ENCODE measurements at regions not wholly inside any gene's neighbourhood (a gene's known extent, or its start where the extent isn't known, plus 50 kb on each side); places are given as distances from the start of the nearest gene placed in this dataset.

DNA sequence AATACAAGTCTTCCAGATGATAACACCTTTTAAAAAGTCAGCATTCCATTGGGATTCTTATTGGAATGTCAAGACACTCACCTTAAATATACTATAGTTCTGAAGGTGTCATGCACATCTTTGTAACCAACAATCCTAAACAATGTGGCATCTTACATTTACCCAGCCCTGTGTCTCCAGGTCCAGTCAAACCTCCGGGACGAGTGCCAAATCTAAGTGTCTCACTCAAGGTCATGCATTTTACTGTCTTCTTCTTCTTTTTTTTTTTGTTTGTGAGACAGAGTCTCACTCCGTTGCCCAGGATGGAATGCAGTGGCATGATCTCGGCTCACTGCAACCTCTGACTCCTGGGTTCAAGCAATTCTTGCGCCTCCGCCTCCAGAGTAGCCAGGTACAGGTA is 206.9 kb upstream of the FAM98A start:
- no peak for DNase-seq (ENCODE audit: low read depth)
- Histone ChIP-seq H3K4me1 (ENCODE audit: control insufficient read depth, insufficient read depth, low read length) (peaks cover 28% of the 10 kb centered on the region), H3K27me3 (replicated peaks; ENCODE audit: control insufficient read depth, insufficient read depth, low read length) (no peaks in the 10 kb centered on the region), H3K4me3 (ENCODE audit: low read length) (no peak overlapping the region), H3K9me3 (ENCODE audit: control insufficient read depth, low read length) (no peaks in the 10 kb centered on the region), H3K9ac (ENCODE audit: low read length) (no peak overlapping the region), H3K36me3 (ENCODE audit: control insufficient read depth, insufficient read depth, low read length, severe bottlenecking) (no peaks in the 10 kb centered on the region)

DNA sequence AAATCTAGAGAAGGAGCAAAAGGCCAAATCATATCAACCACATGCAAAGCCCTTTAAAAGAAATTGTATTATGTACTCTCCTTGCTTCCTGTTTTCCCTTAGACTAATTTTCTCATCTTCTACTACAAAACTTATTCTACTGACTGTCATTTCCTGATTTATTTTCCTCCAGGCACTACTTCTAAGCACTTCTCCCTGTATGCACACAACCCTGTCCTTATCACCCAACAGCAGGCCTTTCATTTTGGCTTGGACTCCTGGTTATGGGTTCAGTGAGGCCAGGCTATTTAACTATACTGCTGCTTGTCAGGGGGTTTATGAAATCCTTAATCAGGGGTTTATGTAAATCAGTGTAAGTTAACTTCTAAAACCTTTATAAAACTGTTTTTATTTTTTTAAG is 205.1 kb upstream of the FAM98A start:
- H3K9me3 ChIP-seq (ENCODE audit: control insufficient read depth, low read length), result no peaks in the 10 kb centered on the region
- peaks cover 13% of the 10 kb centered on the region for H3K4me1 ChIP-seq (ENCODE audit: control insufficient read depth, insufficient read depth, low read length)
- no peak for DNase-seq (ENCODE audit: low read depth)
- no peak overlapping the region for H3K4me3 ChIP-seq (ENCODE audit: low read length)
- H3K36me3 ChIP-seq (ENCODE audit: control insufficient read depth, insufficient read depth, low read length, severe bottlenecking), result no peaks in the 10 kb centered on the region
- H3K9ac ChIP-seq (ENCODE audit: low read length), result no peak overlapping the region
- no peaks in the 10 kb centered on the region for H3K27me3 ChIP-seq (replicated peaks; ENCODE audit: control insufficient read depth, insufficient read depth, low read length)

DNA sequence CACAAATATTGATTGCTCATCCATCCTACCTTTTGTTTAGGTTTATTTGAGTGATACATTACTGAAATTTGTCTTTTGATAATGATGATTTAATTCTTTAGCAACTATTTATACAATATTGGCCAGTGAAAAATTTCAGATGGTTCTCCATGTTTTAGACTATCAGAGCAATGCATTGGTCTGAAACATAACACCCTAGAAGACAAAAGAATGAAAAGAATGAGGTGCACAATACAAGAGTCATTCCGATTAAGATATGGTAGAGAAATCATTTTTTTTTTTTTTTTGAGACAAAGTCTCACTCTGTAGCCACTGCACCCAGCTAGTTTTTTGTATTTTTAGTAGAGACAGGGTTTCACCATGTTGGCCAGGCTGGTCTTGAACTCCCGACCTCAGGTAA is 197.4 kb upstream of the FAM98A start:
- H3K27me3 ChIP-seq (replicated peaks; ENCODE audit: control insufficient read depth, insufficient read depth, low read length), result no peaks in the 10 kb centered on the region
- no peaks in the 10 kb centered on the region for H3K36me3 ChIP-seq (ENCODE audit: control insufficient read depth, insufficient read depth, low read length, severe bottlenecking)
- H3K4me3 ChIP-seq (ENCODE audit: low read length), result no peak overlapping the region
- DNase-seq (ENCODE audit: low read depth), result peak; percentile 45
- no peaks in the 10 kb centered on the region for H3K9me3 ChIP-seq (ENCODE audit: control insufficient read depth, low read length)
- no peak overlapping the region for H3K9ac ChIP-seq (ENCODE audit: low read length)
- peaks cover 10% of the 10 kb centered on the region for H3K4me1 ChIP-seq (ENCODE audit: control insufficient read depth, insufficient read depth, low read length)

DNA sequence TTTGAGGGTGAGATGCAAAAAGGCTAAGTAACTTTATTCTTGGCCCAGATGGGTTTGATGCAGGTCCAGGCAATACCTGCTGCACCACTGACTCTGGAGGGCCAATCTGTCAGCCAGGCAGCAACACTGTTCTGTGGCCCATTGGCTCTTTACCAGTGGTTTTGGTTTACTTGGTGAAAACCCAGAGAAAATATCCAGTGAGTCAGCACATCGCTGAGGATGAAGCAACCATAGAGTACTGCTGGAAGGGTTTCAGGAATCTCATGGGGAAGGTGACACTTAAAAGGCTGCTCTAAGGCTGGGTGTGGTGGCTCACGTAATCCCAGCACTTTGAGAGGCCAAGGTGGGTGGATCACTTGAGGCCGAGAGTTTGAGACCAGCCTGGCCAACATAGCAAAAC is 192.5 kb upstream of the FAM98A start:
- Histone ChIP-seq H3K27me3 (replicated peaks; ENCODE audit: control insufficient read depth, insufficient read depth, low read length) (no peaks in the 10 kb centered on the region), H3K36me3 (ENCODE audit: control insufficient read depth, insufficient read depth, low read length, severe bottlenecking) (no peaks in the 10 kb centered on the region), H3K4me1 (ENCODE audit: control insufficient read depth, insufficient read depth, low read length) (peaks cover 18% of the 10 kb centered on the region), H3K9ac (ENCODE audit: low read length) (no peak overlapping the region), H3K4me3 (ENCODE audit: low read length) (no peak overlapping the region), H3K9me3 (ENCODE audit: control insufficient read depth, low read length) (no peaks in the 10 kb centered on the region)
- peak; percentile 88 for DNase-seq (ENCODE audit: low read depth)

DNA sequence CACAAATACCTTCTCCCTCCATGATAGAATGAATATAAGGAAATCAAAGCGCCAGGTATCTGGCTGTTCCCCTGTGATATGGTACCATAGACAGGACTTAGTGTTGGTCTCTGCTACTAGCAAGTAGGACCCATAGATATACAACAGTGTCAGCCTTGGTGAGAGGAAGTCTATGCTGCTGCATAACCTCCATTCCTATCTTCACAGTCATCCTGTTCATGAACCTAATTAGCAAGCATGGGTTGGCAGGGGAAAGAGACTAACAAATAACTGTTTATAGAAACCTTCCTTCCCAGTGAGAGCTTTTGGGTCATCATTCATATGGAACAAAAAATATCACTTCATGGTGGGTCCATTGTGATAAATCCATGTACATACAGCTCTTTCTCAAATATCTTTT is 188.9 kb upstream of the FAM98A start:
- no peak overlapping the region for H3K4me3 ChIP-seq (ENCODE audit: low read length)
- no peak overlapping the region for H3K9ac ChIP-seq (ENCODE audit: low read length)
- no peaks in the 10 kb centered on the region for H3K9me3 ChIP-seq (ENCODE audit: control insufficient read depth, low read length)
- no peaks in the 10 kb centered on the region for H3K27me3 ChIP-seq (replicated peaks; ENCODE audit: control insufficient read depth, insufficient read depth, low read length)
- no peaks in the 10 kb centered on the region for H3K36me3 ChIP-seq (ENCODE audit: control insufficient read depth, insufficient read depth, low read length, severe bottlenecking)
- peaks cover 33% of the 10 kb centered on the region for H3K4me1 ChIP-seq (ENCODE audit: control insufficient read depth, insufficient read depth, low read length)
- DNase-seq (ENCODE audit: low read depth), result peak; percentile 78

DNA sequence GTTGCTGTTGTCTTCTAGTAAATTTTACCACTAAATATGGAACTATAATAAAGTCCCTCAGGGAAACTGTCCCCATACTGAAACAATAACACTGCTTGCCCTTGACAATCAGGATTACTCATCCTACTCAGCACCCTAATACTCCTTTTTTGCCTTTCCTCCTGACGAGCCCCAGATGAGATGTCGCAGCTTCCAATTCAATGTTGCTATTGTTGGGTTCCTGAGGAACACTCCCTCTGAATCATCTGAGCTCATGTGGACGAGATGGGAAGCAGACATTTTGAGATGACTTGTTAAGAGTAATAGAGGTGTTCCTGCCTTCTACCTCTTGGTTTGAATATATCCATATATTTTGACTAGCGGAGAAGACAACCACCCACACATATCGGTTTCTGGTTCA is 187.8 kb upstream of the FAM98A start:
- Histone ChIP-seq H3K9me3 (ENCODE audit: control insufficient read depth, low read length) (no peaks in the 10 kb centered on the region), H3K9ac (ENCODE audit: low read length) (no peak overlapping the region), H3K27me3 (replicated peaks; ENCODE audit: control insufficient read depth, insufficient read depth, low read length) (no peaks in the 10 kb centered on the region), H3K36me3 (ENCODE audit: control insufficient read depth, insufficient read depth, low read length, severe bottlenecking) (no peaks in the 10 kb centered on the region), H3K4me3 (ENCODE audit: low read length) (no peak overlapping the region), H3K4me1 (ENCODE audit: control insufficient read depth, insufficient read depth, low read length) (peaks cover 33% of the 10 kb centered on the region)
- DNase-seq (ENCODE audit: low read depth), result no peak

DNA sequence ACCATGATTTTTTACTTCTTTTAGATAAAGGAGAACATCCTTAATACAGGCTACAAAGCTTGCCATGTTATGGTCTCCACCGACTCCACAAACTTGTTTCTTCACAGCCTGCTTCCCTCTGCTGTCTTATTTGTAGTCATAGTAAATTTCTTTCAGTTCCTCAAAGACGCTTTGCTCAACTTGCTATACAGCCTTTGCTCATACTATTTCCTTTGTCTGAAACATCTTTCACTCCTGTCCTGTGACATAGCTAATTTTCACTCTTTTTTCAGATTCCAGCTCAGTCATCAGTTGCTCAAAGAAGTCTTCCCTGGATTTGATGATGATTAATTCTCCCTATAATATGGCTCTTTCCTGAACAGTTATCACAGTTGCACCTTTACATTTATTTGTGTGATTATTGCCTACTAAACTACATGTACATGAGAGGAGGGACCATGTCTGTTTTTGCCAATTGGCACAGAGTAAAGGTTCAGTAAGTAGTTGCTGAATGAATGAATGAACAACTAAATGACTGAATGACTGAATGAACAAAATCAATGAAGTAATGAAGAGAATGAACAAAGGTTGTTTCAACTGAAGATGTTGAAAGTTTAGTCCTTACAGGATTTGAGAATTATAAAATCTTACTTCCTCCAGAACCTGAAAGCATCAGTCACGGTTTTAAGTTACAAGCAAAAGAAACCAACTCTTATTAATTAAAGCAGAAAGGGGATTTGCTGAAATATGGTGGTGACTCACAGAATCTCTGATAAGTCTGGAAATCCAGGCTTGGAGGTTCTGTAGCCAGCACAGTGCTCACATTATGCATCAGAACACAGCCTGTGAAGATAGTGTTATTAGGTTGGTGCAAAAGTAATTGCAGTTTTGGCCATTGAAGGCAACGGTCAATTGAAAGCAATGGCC is 186.4 kb upstream of the FAM98A start:
- H3K36me3 ChIP-seq (ENCODE audit: control insufficient read depth, insufficient read depth, low read length, severe bottlenecking), result no peaks in the 10 kb centered on the region
- H3K4me3 ChIP-seq (ENCODE audit: low read length), result no peak overlapping the region
- H3K4me1 ChIP-seq (ENCODE audit: control insufficient read depth, insufficient read depth, low read length), result peaks cover 29% of the 10 kb centered on the region
- peak; percentile 76 for DNase-seq (ENCODE audit: low read depth)
- H3K27me3 ChIP-seq (replicated peaks; ENCODE audit: control insufficient read depth, insufficient read depth, low read length), result no peaks in the 10 kb centered on the region
- no peak overlapping the region for H3K9ac ChIP-seq (ENCODE audit: low read length)
- H3K9me3 ChIP-seq (ENCODE audit: control insufficient read depth, low read length), result no peaks in the 10 kb centered on the region

DNA sequence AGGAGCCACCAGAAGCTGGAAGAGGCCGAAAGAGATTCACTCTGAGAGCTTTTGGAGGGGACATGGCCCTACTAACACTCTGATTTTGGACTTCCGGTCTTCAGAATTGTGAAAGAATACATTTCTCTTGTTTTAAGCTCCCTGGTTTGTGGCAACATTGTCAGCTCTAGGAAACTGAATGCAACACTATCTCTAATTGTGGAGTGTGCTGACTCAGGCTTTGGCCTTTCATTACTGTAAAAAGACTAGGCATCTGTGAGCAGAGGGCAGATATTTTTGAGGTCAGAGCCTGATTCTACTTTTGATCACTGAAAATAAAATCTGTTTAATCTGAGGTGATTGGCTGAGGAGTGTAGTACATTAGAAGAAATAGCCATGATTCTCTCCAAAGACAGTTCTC is 185.4 kb upstream of the FAM98A start:
- no peaks in the 10 kb centered on the region for H3K27me3 ChIP-seq (replicated peaks; ENCODE audit: control insufficient read depth, insufficient read depth, low read length)
- no peak overlapping the region for H3K9ac ChIP-seq (ENCODE audit: low read length)
- no peaks in the 10 kb centered on the region for H3K36me3 ChIP-seq (ENCODE audit: control insufficient read depth, insufficient read depth, low read length, severe bottlenecking)
- H3K4me1 ChIP-seq (ENCODE audit: control insufficient read depth, insufficient read depth, low read length), result peaks cover 29% of the 10 kb centered on the region
- H3K4me3 ChIP-seq (ENCODE audit: low read length), result no peak overlapping the region
- DNase-seq (ENCODE audit: low read depth), result peak; percentile 21
- H3K9me3 ChIP-seq (ENCODE audit: control insufficient read depth, low read length), result no peaks in the 10 kb centered on the region

DNA sequence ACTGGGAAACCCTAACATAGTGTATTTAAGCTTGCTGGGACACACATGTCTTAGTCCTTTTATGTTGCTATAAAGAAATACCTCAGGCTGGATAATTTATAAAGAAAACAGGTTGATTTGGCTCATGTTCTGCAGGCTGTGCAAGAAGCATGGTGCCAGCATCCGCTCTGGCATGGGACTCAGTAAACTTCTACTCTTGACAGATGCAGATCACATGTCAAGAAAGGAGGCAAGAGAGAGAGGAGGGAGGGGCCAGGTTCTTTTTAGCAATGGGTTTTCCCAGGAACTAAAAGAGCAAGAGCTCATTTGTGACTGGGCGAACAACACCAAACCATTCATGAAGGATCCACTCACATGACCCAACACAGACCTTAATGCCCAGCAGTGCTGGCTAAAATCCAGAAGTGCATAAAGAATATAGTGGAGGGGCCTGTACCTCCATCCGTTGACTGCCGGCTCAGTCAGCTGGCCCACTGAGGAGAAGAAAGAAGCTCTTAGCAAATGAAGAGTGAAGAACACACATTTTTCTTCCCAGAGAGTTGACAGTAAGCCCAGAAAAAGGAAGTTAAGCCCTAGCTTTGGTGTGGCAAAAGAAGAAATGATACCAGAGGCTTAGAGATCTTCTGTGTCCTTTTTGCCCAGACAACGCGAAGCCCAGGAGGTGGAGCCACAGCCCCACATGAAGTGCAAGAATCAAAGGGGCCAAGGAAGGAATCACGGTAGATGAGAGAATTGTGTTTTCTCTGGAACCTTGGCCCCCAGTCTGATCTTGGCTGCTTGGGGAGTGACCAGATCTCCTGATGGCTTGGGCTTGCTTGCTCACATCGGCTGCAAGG is 183.5 kb upstream of the FAM98A start:
- H3K36me3 ChIP-seq (ENCODE audit: control insufficient read depth, insufficient read depth, low read length, severe bottlenecking), result no peaks in the 10 kb centered on the region
- no peaks in the 10 kb centered on the region for H3K27me3 ChIP-seq (replicated peaks; ENCODE audit: control insufficient read depth, insufficient read depth, low read length)
- no peaks in the 10 kb centered on the region for H3K9me3 ChIP-seq (ENCODE audit: control insufficient read depth, low read length)
- no peak overlapping the region for H3K4me3 ChIP-seq (ENCODE audit: low read length)
- DNase-seq (ENCODE audit: low read depth), result no peak
- no peak overlapping the region for H3K9ac ChIP-seq (ENCODE audit: low read length)
- peaks cover 35% of the 10 kb centered on the region for H3K4me1 ChIP-seq (ENCODE audit: control insufficient read depth, insufficient read depth, low read length)

DNA sequence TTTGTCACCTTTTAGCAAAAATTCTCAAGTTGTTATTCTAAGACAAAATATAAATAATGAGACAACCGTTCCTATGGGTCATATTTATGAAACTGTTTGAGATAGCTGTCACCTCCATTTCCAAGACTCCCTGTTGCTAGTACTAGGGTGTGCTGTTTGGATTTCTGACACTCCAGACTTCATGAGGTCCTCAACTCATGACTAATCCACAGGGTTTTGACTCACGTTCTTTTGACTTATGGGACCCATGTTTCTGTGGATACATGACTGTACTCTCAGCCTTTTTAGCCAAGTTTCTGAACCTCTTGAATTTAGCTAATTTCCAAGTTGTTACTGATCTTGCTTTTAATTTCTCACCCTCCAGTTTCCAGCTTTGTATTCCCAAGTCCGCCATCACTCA is 178.7 kb upstream of the FAM98A start:
- Histone ChIP-seq H3K9me3 (ENCODE audit: control insufficient read depth, low read length) (no peaks in the 10 kb centered on the region), H3K9ac (ENCODE audit: low read length) (no peak overlapping the region), H3K4me1 (ENCODE audit: control insufficient read depth, insufficient read depth, low read length) (peaks cover 16% of the 10 kb centered on the region), H3K36me3 (ENCODE audit: control insufficient read depth, insufficient read depth, low read length, severe bottlenecking) (no peaks in the 10 kb centered on the region), H3K27me3 (replicated peaks; ENCODE audit: control insufficient read depth, insufficient read depth, low read length) (no peaks in the 10 kb centered on the region), H3K4me3 (ENCODE audit: low read length) (no peak overlapping the region)
- no peak for DNase-seq (ENCODE audit: low read depth)

DNA sequence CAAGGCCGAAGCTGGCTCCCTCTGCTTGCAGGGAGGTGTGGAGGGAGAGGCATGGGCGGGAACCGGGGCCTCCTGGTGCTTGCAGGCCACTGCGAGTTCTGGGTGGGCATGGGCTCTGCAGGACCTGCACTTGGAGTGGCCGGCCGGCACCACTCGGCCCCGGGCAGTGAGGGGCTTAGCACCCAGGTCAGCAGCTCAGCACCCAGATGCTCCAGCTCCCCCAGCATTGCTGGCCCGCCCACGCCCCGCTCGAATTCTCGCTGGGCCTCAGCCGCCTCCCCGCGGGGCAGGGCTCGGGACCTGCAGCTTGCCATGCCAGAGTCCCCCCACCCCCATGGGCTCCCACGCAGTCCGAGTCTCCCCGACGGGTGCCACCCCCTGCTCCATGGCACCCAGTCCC is 176.2 kb upstream of the FAM98A start:
- no peaks in the 10 kb centered on the region for H3K9me3 ChIP-seq (ENCODE audit: control insufficient read depth, low read length)
- no peak overlapping the region for H3K9ac ChIP-seq (ENCODE audit: low read length)
- DNase-seq (ENCODE audit: low read depth), result no peak
- H3K27me3 ChIP-seq (replicated peaks; ENCODE audit: control insufficient read depth, insufficient read depth, low read length), result no peaks in the 10 kb centered on the region
- H3K36me3 ChIP-seq (ENCODE audit: control insufficient read depth, insufficient read depth, low read length, severe bottlenecking), result no peaks in the 10 kb centered on the region
- H3K4me3 ChIP-seq (ENCODE audit: low read length), result no peak overlapping the region
- peaks cover 16% of the 10 kb centered on the region for H3K4me1 ChIP-seq (ENCODE audit: control insufficient read depth, insufficient read depth, low read length)
